ENCODE measurements at regions not wholly inside any gene's neighbourhood (a gene's known extent, or its start where the extent isn't known, plus 50 kb on each side); places are given as distances from the start of the nearest gene placed in this dataset.

DNA sequence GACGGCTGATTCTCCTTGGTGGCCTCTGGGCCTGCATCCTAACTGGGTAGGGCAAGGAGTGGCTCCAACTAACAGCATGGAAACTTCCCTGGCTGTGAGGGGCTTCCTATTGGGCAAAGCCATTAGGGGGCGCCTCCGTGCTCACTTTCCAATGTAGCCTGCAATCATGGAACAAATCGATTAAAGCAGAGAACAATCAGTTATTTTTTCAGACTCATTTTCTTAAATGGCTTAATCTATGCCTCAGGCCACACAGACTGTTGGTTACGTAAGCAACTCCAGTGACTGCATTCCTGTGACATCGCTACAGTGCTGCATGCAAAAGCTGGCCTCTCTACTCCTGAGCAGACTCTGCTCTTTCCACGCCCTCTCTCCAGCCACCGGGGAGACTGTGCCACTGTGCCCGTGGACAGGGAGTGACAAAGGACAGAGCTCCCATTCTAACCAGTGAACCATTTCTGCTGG, 278.9 kb downstream of the KLF13 start:
- Mint-ChIP-seq H3K27me3 (ENCODE audit: insufficient read depth, unreplicated experiment) (peaks cover 4% of the 10 kb centered on the region), H3K36me3 (ENCODE audit: insufficient read depth, unreplicated experiment) (no peaks in the 10 kb centered on the region), H3K4me3 (ENCODE audit: unreplicated experiment) (no peak overlapping the region), H3K4me1 (ENCODE audit: low read depth, unreplicated experiment) (no peaks in the 10 kb centered on the region), H3K9me3 (ENCODE audit: unreplicated experiment) (no peaks in the 10 kb centered on the region), H3K27ac (ENCODE audit: unreplicated experiment) (no peak overlapping the region)
- DNase-seq: peak in 1 of 2 experiments; percentile 22
- TF ChIP-seq CTCF (IDR thresholded peaks at IDR 0.05; ENCODE audit: insufficient read depth in 1 of 2, low read depth in 1 of 2, low read length in 1 of 2, severe bottlenecking in 1 of 2, unreplicated experiment in 1 of 2): no peak
- H3K36me3 ChIP-seq (ENCODE audit: control insufficient read depth, insufficient read depth, low read length): no peaks in the 10 kb centered on the region
- no TSS peak for BruUV-seq (replicated peaks)
- no peaks in the 10 kb centered on the region for H3K27me3 ChIP-seq (replicated peaks; ENCODE audit: control insufficient read depth, insufficient read depth, low read length)
- no peaks in the 10 kb centered on the region for H3K4me1 ChIP-seq
- no peak overlapping the region for H3K4me3 ChIP-seq (ENCODE audit: low read depth, low read length)
- intact Hi-C loops (cut with micrococcal nuclease; ENCODE audit: unreplicated experiment): no loop called here
- POLR2A ChIA-PET: no interaction called here
- H3K9me3 ChIP-seq: no peaks in the 10 kb centered on the region
- CTCF ChIA-PET: no interaction called here

GRCh38 chr15:31606194-31606669, 279.6 kb downstream of the KLF13 start:
- Histone ChIP-seq H3K36me3 (ENCODE audit: control insufficient read depth, insufficient read depth, low read length) (no peaks in the 10 kb centered on the region), H3K4me1 (no peaks in the 10 kb centered on the region), H3K4me3 (ENCODE audit: low read depth, low read length) (no peak overlapping the region), H3K27me3 (replicated peaks; ENCODE audit: control insufficient read depth, insufficient read depth, low read length) (no peaks in the 10 kb centered on the region), H3K9me3 (no peaks in the 10 kb centered on the region)
- ChIA-PET CTCF (no interaction called here), POLR2A (no interaction called here)
- BruUV-seq (replicated peaks): no TSS peak
- TF ChIP-seq CTCF (IDR thresholded peaks at IDR 0.05; ENCODE audit: insufficient read depth in 1 of 2, low read depth in 1 of 2, low read length in 1 of 2, severe bottlenecking in 1 of 2, unreplicated experiment in 1 of 2): no peak
- no peak for DNase-seq
- intact Hi-C loops (cut with micrococcal nuclease; ENCODE audit: unreplicated experiment): no loop called here
- H3K27ac Mint-ChIP-seq (ENCODE audit: unreplicated experiment): no peak overlapping the region
- no peaks in the 10 kb centered on the region for H3K4me1 Mint-ChIP-seq (ENCODE audit: low read depth, unreplicated experiment)
- no peaks in the 10 kb centered on the region for H3K9me3 Mint-ChIP-seq (ENCODE audit: unreplicated experiment)
- no peaks in the 10 kb centered on the region for H3K36me3 Mint-ChIP-seq (ENCODE audit: insufficient read depth, unreplicated experiment)
- peaks cover 3% of the 10 kb centered on the region for H3K27me3 Mint-ChIP-seq (ENCODE audit: insufficient read depth, unreplicated experiment)
- H3K4me3 Mint-ChIP-seq (ENCODE audit: unreplicated experiment): no peak overlapping the region

GRCh38 chr15:31606931-31607497, 280.4 kb downstream of the KLF13 start:
- no peak overlapping the region for H3K4me3 ChIP-seq (ENCODE audit: low read depth, low read length)
- TF ChIP-seq CTCF (IDR thresholded peaks at IDR 0.05; ENCODE audit: insufficient read depth in 1 of 2, low read depth in 1 of 2, low read length in 1 of 2, severe bottlenecking in 1 of 2, unreplicated experiment in 1 of 2): no peak
- intact Hi-C loops (cut with micrococcal nuclease; ENCODE audit: unreplicated experiment): no loop called here
- no peaks in the 10 kb centered on the region for H3K27me3 ChIP-seq (replicated peaks; ENCODE audit: control insufficient read depth, insufficient read depth, low read length)
- ChIA-PET POLR2A (no interaction called here), CTCF (no interaction called here)
- Mint-ChIP-seq H3K27me3 (ENCODE audit: insufficient read depth, unreplicated experiment) (no peaks in the 10 kb centered on the region), H3K4me3 (ENCODE audit: unreplicated experiment) (no peak overlapping the region), H3K9me3 (ENCODE audit: unreplicated experiment) (no peaks in the 10 kb centered on the region), H3K36me3 (ENCODE audit: insufficient read depth, unreplicated experiment) (no peaks in the 10 kb centered on the region), H3K4me1 (ENCODE audit: low read depth, unreplicated experiment) (no peaks in the 10 kb centered on the region), H3K27ac (ENCODE audit: unreplicated experiment) (no peak overlapping the region)
- no TSS peak for BruUV-seq (replicated peaks)
- DNase-seq: no peak
- H3K9me3 ChIP-seq: no peaks in the 10 kb centered on the region
- no peaks in the 10 kb centered on the region for H3K36me3 ChIP-seq (ENCODE audit: control insufficient read depth, insufficient read depth, low read length)
- H3K4me1 ChIP-seq: no peaks in the 10 kb centered on the region
